ENCODE measurements at regions not wholly inside any gene's neighbourhood (a gene's known extent, or its start where the extent isn't known, plus 50 kb on each side); places are given as distances from the start of the nearest gene placed in this dataset.

DNA sequence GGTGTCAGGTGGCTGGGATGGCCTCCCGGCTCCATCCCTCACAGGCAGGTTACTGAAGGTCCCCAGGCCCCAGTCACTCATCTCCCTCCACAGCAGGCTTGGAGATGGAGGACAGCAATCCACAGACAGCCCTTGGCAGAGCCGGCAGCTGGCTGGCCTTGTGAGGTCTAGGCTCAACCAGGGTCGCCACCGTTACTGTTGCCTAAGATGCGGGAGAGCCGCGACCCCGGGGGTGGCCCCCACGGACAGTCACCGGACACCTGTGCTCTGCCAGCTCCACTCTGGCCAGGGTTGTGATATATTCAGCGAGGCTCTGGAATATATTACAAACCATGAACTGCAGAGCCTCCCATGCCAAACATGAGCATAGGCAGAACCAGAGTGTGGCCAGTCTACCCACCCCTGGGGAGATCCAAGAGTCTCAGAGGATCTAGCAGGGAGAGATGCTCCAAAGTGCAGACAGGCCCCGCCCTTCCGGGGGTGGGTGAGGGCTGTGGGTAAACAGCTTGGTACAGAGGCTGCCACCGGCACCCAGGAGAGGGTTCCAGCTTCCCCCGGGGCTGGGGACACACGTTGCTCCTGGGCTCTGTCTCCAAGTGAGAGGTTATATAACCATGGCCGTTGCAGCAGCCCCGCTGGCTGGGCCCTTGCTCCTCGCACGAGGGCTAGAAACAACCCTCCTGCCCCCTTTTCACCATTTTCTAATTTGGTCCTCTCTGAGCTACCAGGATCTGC, 55.9 kb upstream of the DIO3 start:
- TF ChIP-seq POLR2A (IDR thresholded peaks at IDR 0.05; ENCODE audit: low read depth, low read length) (no peak), POLR2AphosphoS5 (IDR thresholded peaks at IDR 0.05; ENCODE audit: low read depth, low read length) (no peak), TAF1 (IDR thresholded peaks at IDR 0.05; ENCODE audit: low read depth, low read length) (no peak), PAX5 (IDR thresholded peaks at IDR 0.05; ENCODE audit: insufficient read depth, low read length, severe bottlenecking) (no peak), POU2F2 (IDR thresholded peaks at IDR 0.05; ENCODE audit: low read depth, low read length) (no peak), SPI1 (IDR thresholded peaks at IDR 0.05; ENCODE audit: low read depth, low read length) (no peak)
